ENCODE measurements at regions not wholly inside any gene's neighbourhood (a gene's known extent, or its start where the extent isn't known, plus 50 kb on each side); places are given as distances from the start of the nearest gene placed in this dataset.

DNA sequence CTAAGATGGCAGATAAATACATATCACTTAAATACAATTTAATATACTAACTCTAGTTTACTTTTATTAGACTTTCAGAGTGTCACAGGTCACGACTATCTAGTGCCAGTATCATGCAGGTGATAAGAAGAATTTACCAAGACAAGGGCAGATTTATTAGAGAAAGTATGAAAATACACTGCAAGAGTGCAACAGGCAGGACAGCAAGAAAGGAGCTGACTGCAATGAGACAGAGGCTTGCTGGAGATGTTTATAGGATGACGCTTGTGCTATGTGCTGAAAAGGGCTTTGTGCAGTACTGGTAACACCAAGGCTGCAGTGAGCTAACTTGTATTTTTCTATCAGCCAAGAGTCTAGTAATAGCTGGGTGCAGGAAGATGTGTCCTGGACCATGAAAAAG lies 96.7 kb upstream of the QRFPR start:
- no peak for TF ChIP-seq NFYA (IDR thresholded peaks at IDR 0.05; ENCODE audit: borderline replicate concordance, low read depth, low read length)
- no peak for TF ChIP-seq BACH1 (IDR thresholded peaks at IDR 0.05; ENCODE audit: borderline replicate concordance)
- no peak for TF ChIP-seq CTCF (IDR thresholded peaks at IDR 0.05 in 2 of 3, conservative IDR thresholded peaks at IDR 0.05 in 1 of 3; ENCODE audit: control insufficient read depth in 2 of 3, extremely low read depth in 1 of 3, insufficient read depth in 1 of 3, low read depth in 3 of 3, low read length in 3 of 3)
- no peak for TF ChIP-seq RAD21 (IDR thresholded peaks at IDR 0.05; ENCODE audit: insufficient read depth, low read depth, low read length)
- TF ChIP-seq ZNF622 (IDR thresholded peaks at IDR 0.05): no peak
- TF ChIP-seq RBBP5 (conservative IDR thresholded peaks at IDR 0.05): no peak
- TF ChIP-seq, protein P1, sequence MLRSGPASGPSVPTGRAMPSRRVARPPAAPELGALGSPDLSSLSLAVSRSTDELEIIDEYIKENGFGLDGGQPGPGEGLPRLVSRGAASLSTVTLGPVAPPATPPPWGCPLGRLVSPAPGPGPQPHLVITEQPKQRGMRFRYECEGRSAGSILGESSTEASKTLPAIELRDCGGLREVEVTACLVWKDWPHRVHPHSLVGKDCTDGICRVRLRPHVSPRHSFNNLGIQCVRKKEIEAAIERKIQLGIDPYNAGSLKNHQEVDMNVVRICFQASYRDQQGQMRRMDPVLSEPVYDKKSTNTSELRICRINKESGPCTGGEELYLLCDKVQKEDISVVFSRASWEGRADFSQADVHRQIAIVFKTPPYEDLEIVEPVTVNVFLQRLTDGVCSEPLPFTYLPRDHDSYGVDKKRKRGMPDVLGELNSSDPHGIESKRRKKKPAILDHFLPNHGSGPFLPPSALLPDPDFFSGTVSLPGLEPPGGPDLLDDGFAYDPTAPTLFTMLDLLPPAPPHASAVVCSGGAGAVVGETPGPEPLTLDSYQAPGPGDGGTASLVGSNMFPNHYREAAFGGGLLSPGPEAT (IDR thresholded peaks at IDR 0.05; ENCODE audit: low read depth): no peak
- no peak for TF ChIP-seq EZH2 (IDR thresholded peaks at IDR 0.05; ENCODE audit: borderline replicate concordance, control insufficient read depth, low read depth, low read length)

All from GM12878 (cell line).